Naive thymus-derived CD4-positive, alpha-beta T cell (primary cell): ENCODE measurements at regions not wholly inside any gene's neighbourhood (a gene's known extent, or its start where the extent isn't known, plus 50 kb on each side); places are given as distances from the start of the nearest gene placed in this dataset.
"Not testable (repeated sequence)": the region's sequence is repeated elsewhere in the genome, so short reads cannot be mapped to it uniquely, and the experiment has no call there.

Experiments used
- ATAC-seq: fragments of 150-1000 bp; cut with Tn5 transposase; 2 replicates; pipeline ENCODE4 v1.10.0; 2021; ENCODE audit warnings: mild to moderate bottlenecking, moderate library complexity
- CTCF ChIA-PET: fragments of 350-600 bp; sonication (Branson Sonifier 250); formaldehyde crosslinking; loops from one replicate; lab custom pipeline; 2021; ENCODE audit warnings: antibody characterized with exemption; lab: Charles Lee
- POLR2A ChIA-PET: fragments of 350-600 bp; sonication (Branson Sonifier 250); formaldehyde crosslinking; loops from one replicate; lab custom pipeline; 2021; ENCODE audit warnings: antibody characterized with exemption, inconsistent platforms; lab: Charles Lee
- DNase-seq, 9 donors: peaks; one replicate each; pipeline versions ENCODE4 v3.0.0 to v3.0.0-alpha.2; 2020 to 2022; ENCODE audit warnings: mixed read lengths in 1 of 9
- H3K27ac ChIP-seq: one replicate; pipeline ENCODE4 v1.7.0; 2013; ENCODE audit warnings: mild to moderate bottlenecking, low read depth, low read length, moderate library complexity
- H3K27me3 ChIP-seq, 2 donors: one replicate each; pipeline ENCODE4 v1.7.0; 2013; ENCODE audit warnings: low read length in 2 of 2, mild to moderate bottlenecking in 2 of 2, moderate library complexity in 2 of 2; ENCODE audit not compliant: control insufficient read depth in 2 of 2, insufficient read depth in 2 of 2
- H3K36me3 ChIP-seq, 3 experiments: 1 replicate in 2 of 3; 2 replicates in 1 of 3; pipeline ENCODE4 v1.7.0; 2013; ENCODE audit warnings: low read length in 3 of 3, mild to moderate bottlenecking in 3 of 3, moderate library complexity in 1 of 3; ENCODE audit not compliant: insufficient read depth in 3 of 3, control insufficient read depth in 2 of 3
- H3K4me1 ChIP-seq, 2 donors: one replicate each; pipeline ENCODE4 v1.7.0; 2013; ENCODE audit warnings: low read length in 2 of 2, mild to moderate bottlenecking in 2 of 2, moderate library complexity in 1 of 2; ENCODE audit not compliant: control insufficient read depth in 2 of 2, insufficient read depth in 2 of 2
- H3K4me3 ChIP-seq: 2 replicates; pipeline ENCODE4 v1.7.0; 2013; ENCODE audit warnings: mild to moderate bottlenecking, low read length
- H3K9me3 ChIP-seq, 3 experiments: 1 replicate in 2 of 3; 2 replicates in 1 of 3; pipeline ENCODE4 v1.7.0; 2013; ENCODE audit warnings: low read length in 3 of 3; ENCODE audit not compliant: control insufficient read depth in 2 of 3
- H3K27ac Mint-ChIP-seq, 9 donors: one replicate each; pipeline ENCODE4 v1.8.0; 2020 to 2022; ENCODE audit warnings: mixed read lengths in 9 of 9, mild to moderate bottlenecking in 8 of 9, moderate library complexity in 5 of 9, inconsistent platforms in 2 of 9
- H3K27me3 Mint-ChIP-seq, 5 donors: one replicate each; pipeline ENCODE4 v1.8.0; 2021 to 2022; ENCODE audit warnings: mixed read lengths in 5 of 5, mild to moderate bottlenecking in 1 of 5
- H3K36me3 Mint-ChIP-seq, 5 donors: one replicate each; pipeline ENCODE4 v1.8.0; 2020 to 2022; ENCODE audit warnings: mixed read lengths in 5 of 5, mild to moderate bottlenecking in 3 of 5, inconsistent platforms in 1 of 5
- H3K4me1 Mint-ChIP-seq, 7 donors: one replicate each; pipeline ENCODE4 v1.8.0; 2020 to 2022; ENCODE audit warnings: mixed read lengths in 7 of 7, mild to moderate bottlenecking in 3 of 7, inconsistent platforms in 1 of 7
- H3K4me3 Mint-ChIP-seq, 10 donors: one replicate each; pipeline ENCODE4 v1.8.0; 2020 to 2022; ENCODE audit warnings: mild to moderate bottlenecking in 10 of 10, mixed read lengths in 10 of 10, moderate library complexity in 6 of 10, inconsistent platforms in 2 of 10
- H3K9me3 Mint-ChIP-seq, 11 donors: one replicate each; pipeline ENCODE4 v1.8.0; 2020 to 2022; ENCODE audit warnings: mixed read lengths in 11 of 11, mild to moderate bottlenecking in 4 of 11, inconsistent platforms in 1 of 11, moderate library complexity in 1 of 11
- intact Hi-C, 2 donors: fragments of 100-400 bp; cut with micrococcal nuclease; formaldehyde crosslinking; loops; one replicate each; pipeline ENCODE4 v1.15.1; 2023

GRCh38 chr1:121531747-121532146, 347.0 kb downstream of the SRGAP2C start:
- H3K9me3 Mint-ChIP-seq, CTCF ChIA-PET, H3K9me3 ChIP-seq, H3K27ac ChIP-seq, H3K27ac Mint-ChIP-seq, ATAC-seq, H3K27me3 ChIP-seq, H3K36me3 ChIP-seq, intact Hi-C loops, H3K4me3 ChIP-seq, H3K36me3 Mint-ChIP-seq, H3K4me3 Mint-ChIP-seq, H3K27me3 Mint-ChIP-seq: not testable (repeated sequence)
- peak in 1 of 9 donors; percentile 28 for DNase-seq
- peaks cover 16 to 23% (median 21%) of the 10 kb centered on the region in 7 donors for H3K4me1 Mint-ChIP-seq
- POLR2A ChIA-PET, result interaction anchor here (1.0 kb wide), 1 partner anchor 13 kb away, joined by 5 read pairs; no protein-coding TSS in a partner anchor
- peaks cover 7 to 10% of the 10 kb centered on the region in 2 donors for H3K4me1 ChIP-seq

- H3K36me3 ChIP-seq, DNase-seq, POLR2A ChIA-PET, H3K4me3 ChIP-seq, H3K27me3 Mint-ChIP-seq, H3K27ac ChIP-seq, H3K4me1 ChIP-seq, H3K4me3 Mint-ChIP-seq, H3K27me3 ChIP-seq, H3K9me3 ChIP-seq, ATAC-seq, H3K27ac Mint-ChIP-seq, H3K9me3 Mint-ChIP-seq, intact Hi-C loops: not testable (repeated sequence)
- Mint-ChIP-seq H3K36me3 (peaks cover 0 to 24% (median 0%) of the 10 kb centered on the region in 5 donors), H3K4me1 (peaks cover 0 to 13% (median 2%) of the 10 kb centered on the region in 7 donors)
- CTCF ChIA-PET, result interaction anchor here (0.6 kb wide), 1 partner anchor 118 kb away, joined by 3 read pairs; no protein-coding TSS in a partner anchor
Measured at GRCh38 chr1:121538148-121538547, 353.4 kb downstream of the SRGAP2C start.

- peak overlapping the region in 1 of 9 donors; percentile 21 for H3K27ac Mint-ChIP-seq
- CTCF ChIA-PET, result interaction anchor here (0.6 kb wide), 1 partner anchor 119 kb away, joined by 3 read pairs; no protein-coding TSS in a partner anchor
Measured at GRCh38 chr1:121538943-121539575, 354.3 kb downstream of the SRGAP2C start.

GRCh38 chr1:121543988-121544387, 359.2 kb downstream of the SRGAP2C start:
- intact Hi-C loops, result not testable (repeated sequence)

More at GRCh38 chr1:121538943-121539575, 354.3 kb downstream of the SRGAP2C start:
- intact Hi-C loops, result no loop called here
- no peaks in the 10 kb centered on the region for H3K36me3 ChIP-seq
- H3K9me3 Mint-ChIP-seq, result no peaks in the 10 kb centered on the region
- H3K9me3 ChIP-seq, result no peaks in the 10 kb centered on the region
- no peak overlapping the region for H3K4me3 Mint-ChIP-seq
- POLR2A ChIA-PET, result no interaction called here
- H3K27me3 Mint-ChIP-seq, result no peaks in the 10 kb centered on the region
- DNase-seq (no peak), ATAC-seq (no peak)
- no peak overlapping the region for H3K27ac ChIP-seq
- H3K27me3 ChIP-seq, result no peaks in the 10 kb centered on the region
- H3K4me1 ChIP-seq, result no peaks in the 10 kb centered on the region
- H3K36me3 Mint-ChIP-seq, result peaks cover 0 to 24% (median 0%) of the 10 kb centered on the region in 5 donors
- no peak overlapping the region for H3K4me3 ChIP-seq
- peaks cover 0 to 13% (median 2%) of the 10 kb centered on the region in 7 donors for H3K4me1 Mint-ChIP-seq

GRCh38 chr1:121544500-121544899, 359.7 kb downstream of the SRGAP2C start:
- DNase-seq, result no peak
- no peaks in the 10 kb centered on the region for H3K9me3 ChIP-seq
- CTCF ChIA-PET, result no interaction called here
- no peak overlapping the region for H3K4me3 ChIP-seq
- Mint-ChIP-seq H3K4me3 (no peak overlapping the region), H3K9me3 (peaks cover 0 to 6% (median 0%) of the 10 kb centered on the region in 11 donors), H3K27ac (no peak overlapping the region), H3K4me1 (peaks cover 9 to 33% (median 28%) of the 10 kb centered on the region in 7 donors), H3K27me3 (no peaks in the 10 kb centered on the region), H3K36me3 (peaks cover 0 to 32% (median 3%) of the 10 kb centered on the region in 5 donors)
- POLR2A ChIA-PET, result interaction anchor here (0.6 to 0.9 kb wide), 3 partner anchors 25 to 90 kb away, joined by 3 to 4 read pairs (median 4); no protein-coding TSS in a partner anchor
- peaks cover 0 to 8% of the 10 kb centered on the region in 2 donors for H3K4me1 ChIP-seq
- ATAC-seq, result no peak
- H3K27me3 ChIP-seq, result no peaks in the 10 kb centered on the region
- H3K36me3 ChIP-seq, result no peaks in the 10 kb centered on the region
- intact Hi-C loops, result no loop called here
- no peak overlapping the region for H3K27ac ChIP-seq

More at GRCh38 chr1:121543988-121544387, 359.2 kb downstream of the SRGAP2C start:
- DNase-seq, H3K4me3 Mint-ChIP-seq, H3K9me3 ChIP-seq, H3K27me3 Mint-ChIP-seq, ATAC-seq, POLR2A ChIA-PET, H3K4me1 ChIP-seq, H3K9me3 Mint-ChIP-seq, H3K27ac Mint-ChIP-seq, H3K27ac ChIP-seq, H3K4me3 ChIP-seq, CTCF ChIA-PET, H3K27me3 ChIP-seq, H3K36me3 ChIP-seq: not testable (repeated sequence)
- H3K4me1 Mint-ChIP-seq, result peaks cover 9 to 34% (median 26%) of the 10 kb centered on the region in 7 donors
- peaks cover 0 to 33% (median 3%) of the 10 kb centered on the region in 5 donors for H3K36me3 Mint-ChIP-seq

GRCh38 chr1:121545899-121546298, 361.1 kb downstream of the SRGAP2C start:
- Mint-ChIP-seq H3K4me1 (peaks cover 17 to 43% (median 38%) of the 10 kb centered on the region in 7 donors), H3K36me3 (peaks cover 0 to 32% (median 8%) of the 10 kb centered on the region in 5 donors)
- H3K27me3 ChIP-seq, H3K36me3 ChIP-seq, ATAC-seq, H3K4me3 Mint-ChIP-seq, H3K9me3 ChIP-seq, H3K27me3 Mint-ChIP-seq, H3K9me3 Mint-ChIP-seq, DNase-seq, H3K4me3 ChIP-seq, CTCF ChIA-PET, H3K27ac ChIP-seq, H3K27ac Mint-ChIP-seq, intact Hi-C loops, POLR2A ChIA-PET: not testable (repeated sequence)
- H3K4me1 ChIP-seq, result peaks cover 6 to 15% of the 10 kb centered on the region in 2 donors
